GM19463 (cell line): ENCODE measurements at regions not wholly inside any gene's neighbourhood (a gene's known extent, or its start where the extent isn't known, plus 50 kb on each side); places are given as distances from the start of the nearest gene placed in this dataset.
"Not testable (repeated sequence)": the region's sequence is repeated elsewhere in the genome, so short reads cannot be mapped to it uniquely, and the experiment has no call there.

Experiments used
- ATAC-seq: cut with Tn5 transposase; IDR thresholded peaks from one replicate; pipeline ENCODE4 v1.9.1; 2021; ENCODE audit warnings: mild to moderate bottlenecking, moderate library complexity; ENCODE audit not compliant: unreplicated experiment

GRCh38 chr4:179352221-179352620 is 1910.0 kb upstream of the AGA start:
- no peak for ATAC-seq

GRCh38 chr4:179353786-179354185 is 1911.5 kb upstream of the AGA start:
- no peak for ATAC-seq

GRCh38 chr4:179361978-179362486 is 1919.8 kb upstream of the AGA start:
- ATAC-seq = no peak

GRCh38 chr4:179365932-179366331 is 1923.7 kb upstream of the AGA start:
- ATAC-seq = not testable (repeated sequence)

- ATAC-seq = no peak
Measured at GRCh38 chr4:179372242-179372641, 1930.0 kb upstream of the AGA start.

- no peak for ATAC-seq
Measured at GRCh38 chr4:179372746-179373145, 1930.5 kb upstream of the AGA start.

GRCh38 chr4:179378847-179379246 is 1936.6 kb upstream of the AGA start:
- ATAC-seq = not testable (repeated sequence)

GRCh38 chr4:179392787-179393186 is 1950.5 kb upstream of the AGA start:
- ATAC-seq = no peak

- no peak for ATAC-seq
Measured at GRCh38 chr4:179398414-179398813, 1956.2 kb upstream of the AGA start.

GRCh38 chr4:179399054-179399782 is 1957.0 kb upstream of the AGA start:
- ATAC-seq = no peak

GRCh38 chr4:179415037-179415846 is 1973.0 kb upstream of the AGA start:
- no peak for ATAC-seq

- no peak for ATAC-seq
Measured at GRCh38 chr4:179415847-179416223, 1973.6 kb upstream of the AGA start.

- no peak for ATAC-seq
Measured at GRCh38 chr4:179417357-179417756, 1975.1 kb upstream of the AGA start.

- ATAC-seq = no peak
Measured at GRCh38 chr4:179437962-179438361, 1995.7 kb upstream of the AGA start.

GRCh38 chr4:179441596-179441995 is 1999.4 kb upstream of the AGA start:
- ATAC-seq = no peak

GRCh38 chr4:179447308-179447707 is 2005.1 kb upstream of the AGA start:
- ATAC-seq = no peak

- ATAC-seq = no peak
Measured at GRCh38 chr4:179465131-179465797, 2023.0 kb upstream of the AGA start.

- ATAC-seq = no peak
Measured at GRCh38 chr4:179467878-179468277, 2025.6 kb upstream of the AGA start.

- no peak for ATAC-seq
Measured at GRCh38 chr4:179472164-179472563, 2029.9 kb upstream of the AGA start.

GRCh38 chr4:179478608-179479007 is 2036.4 kb upstream of the AGA start:
- no peak for ATAC-seq

- ATAC-seq = no peak
Measured at GRCh38 chr4:179485781-179486180, 2043.5 kb upstream of the AGA start.
